GM12878 (cell line): ENCODE measurements at regions not wholly inside any gene's neighbourhood (a gene's known extent, or its start where the extent isn't known, plus 50 kb on each side); places are given as distances from the start of the nearest gene placed in this dataset.
"Not testable (repeated sequence)": the region's sequence is repeated elsewhere in the genome, so short reads cannot be mapped to it uniquely, and the experiment has no call there.

Experiments
- CEBPZ ChIP-seq: fragments of 150-350 bp; IDR thresholded peaks from 2 replicates; pipeline ENCODE4 v1.6.1; 2016; ENCODE audit warnings: low read depth, low read length
- CTCF ChIP-seq, 3 experiments: IDR thresholded peaks in 2 of 3; conservative IDR thresholded peaks in 1 of 3; 2 replicates each; pipeline ENCODE4 v1.5.1; 2011; ENCODE audit warnings: low read depth in 3 of 3, low read length in 3 of 3, mild to moderate bottlenecking in 3 of 3, control low read depth in 2 of 3, moderate library complexity in 2 of 3, inconsistent platforms in 1 of 3, mixed read lengths in 1 of 3; ENCODE audit not compliant: control insufficient read depth in 2 of 3, insufficient read depth in 1 of 3; ENCODE audit errors: extremely low read depth in 1 of 3
- ESRRA ChIP-seq: IDR thresholded peaks from 2 replicates; pipeline ENCODE4 v1.6.1; 2012; ENCODE audit warnings: mild to moderate bottlenecking, low read length, improper control_type of control experiment
- MEF2B ChIP-seq: fragments of 450-650 bp; IDR thresholded peaks from 2 replicates; pipeline ENCODE4 v1.6.1; 2018; ENCODE audit warnings: mild to moderate bottlenecking, moderate library complexity; ENCODE audit not compliant: partially characterized antibody, poor library complexity, severe bottlenecking
- RBBP5 ChIP-seq: fragments of 200-600 bp; sonication (generic); conservative IDR thresholded peaks from 2 replicates; pipeline ENCODE4 v1.6.1; 2016
- RELA ChIP-seq: fragments of 450-650 bp; IDR thresholded peaks from 2 replicates; pipeline ENCODE4 v1.8.0; 2014; ENCODE audit warnings: borderline replicate concordance; ENCODE audit not compliant: partially characterized antibody
- YY1 ChIP-seq: IDR thresholded peaks from 2 replicates; pipeline ENCODE4 v1.6.1; 2011; ENCODE audit warnings: low read depth, mild to moderate bottlenecking, low read length

GRCh38 chr2:91500978-91501310 lies 2809.5 kb downstream of the RPIA start:
- not testable (repeated sequence) for TF ChIP-seq MEF2B; RELA; CTCF (IDR thresholded peaks at IDR 0.05 in 2 of 3, conservative IDR thresholded peaks at IDR 0.05 in 1 of 3; ENCODE audit: control insufficient read depth in 2 of 3, extremely low read depth in 1 of 3, insufficient read depth in 1 of 3, low read depth in 3 of 3, low read length in 3 of 3); ESRRA; YY1; RBBP5; CEBPZ
